HUES6 (cell line): ENCODE measurements at regions not wholly inside any gene's neighbourhood (a gene's known extent, or its start where the extent isn't known, plus 50 kb on each side); places are given as distances from the start of the nearest gene placed in this dataset.

Experiments
- H3K27ac ChIP-seq: 2 replicates; pipeline ENCODE4 v1.7.0; 2013; ENCODE audit warnings: low read depth, mild to moderate bottlenecking, low read length, inconsistent platforms
- H3K27me3 ChIP-seq: 2 replicates; pipeline ENCODE4 v1.6.1; 2013; ENCODE audit warnings: low read length; ENCODE audit not compliant: control insufficient read depth, insufficient read depth
- H3K36me3 ChIP-seq: 2 replicates; pipeline ENCODE4 v1.6.1; 2013; ENCODE audit warnings: low read length; ENCODE audit not compliant: control insufficient read depth, insufficient read depth
- H3K4me1 ChIP-seq: 2 replicates; pipeline ENCODE4 v1.6.1; 2013; ENCODE audit warnings: low read length; ENCODE audit not compliant: control insufficient read depth, insufficient read depth
- H3K4me3 ChIP-seq: 2 replicates; pipeline ENCODE4 v1.5.1; 2013; ENCODE audit warnings: low read depth, low read length
- H3K9ac ChIP-seq: one replicate; pipeline ENCODE4 v1.6.1; 2013; ENCODE audit warnings: mild to moderate bottlenecking, low read length
- H3K9me3 ChIP-seq: 2 replicates; pipeline ENCODE4 v1.6.1; 2013; ENCODE audit warnings: low read depth, low read length; ENCODE audit not compliant: control insufficient read depth, insufficient read depth

DNA sequence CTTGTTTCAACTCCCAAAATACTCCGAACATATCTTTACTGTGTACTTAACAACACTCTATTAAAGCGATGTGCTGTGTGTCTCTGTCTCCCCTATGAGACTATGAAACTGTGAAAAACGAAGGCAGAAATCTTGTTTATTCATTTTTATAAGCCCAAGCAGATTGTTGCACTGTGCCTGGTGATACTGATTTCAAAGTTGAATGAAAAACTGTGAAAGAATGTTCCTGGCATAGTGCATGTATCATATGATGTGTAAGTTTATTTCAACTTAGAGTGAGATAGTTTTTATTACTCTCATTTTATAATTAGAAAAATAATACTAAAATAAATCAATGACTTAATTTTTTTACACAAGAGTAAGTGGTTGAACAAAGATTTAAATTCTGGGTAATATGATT lies 471.9 kb upstream of the PCDH15 start:
- H3K4me3 ChIP-seq = no peak overlapping the region
- H3K4me1 ChIP-seq = no peaks in the 10 kb centered on the region
- no peak overlapping the region for H3K27ac ChIP-seq
- H3K27me3 ChIP-seq = no peaks in the 10 kb centered on the region
- H3K9me3 ChIP-seq = no peaks in the 10 kb centered on the region
- no peaks in the 10 kb centered on the region for H3K36me3 ChIP-seq
- no peak overlapping the region for H3K9ac ChIP-seq

DNA sequence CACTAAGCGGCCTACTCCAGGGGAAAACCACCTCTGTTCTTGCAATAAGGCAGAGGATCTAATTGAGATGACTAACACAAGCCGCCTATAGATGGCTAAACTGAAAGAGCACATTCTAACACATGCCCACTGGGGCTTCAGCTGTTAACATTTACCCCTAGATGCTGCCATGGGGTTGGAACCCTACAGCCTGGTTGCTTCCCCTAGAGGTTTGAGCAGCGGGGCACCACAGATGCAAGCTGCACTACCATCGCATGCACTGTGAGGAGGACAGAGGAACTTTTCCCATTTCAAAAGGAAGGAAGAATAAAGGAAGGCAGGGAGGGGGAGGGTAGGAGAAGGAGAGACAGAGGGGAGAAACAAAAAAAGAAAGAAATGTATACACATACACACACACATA lies 465.8 kb upstream of the PCDH15 start:
- Histone ChIP-seq H3K9ac (no peak overlapping the region), H3K27ac (no peak overlapping the region), H3K36me3 (no peaks in the 10 kb centered on the region), H3K9me3 (no peaks in the 10 kb centered on the region), H3K27me3 (no peaks in the 10 kb centered on the region), H3K4me3 (no peak overlapping the region), H3K4me1 (peaks cover 9% of the 10 kb centered on the region; the same call in 1 of the 2 replicates)

DNA sequence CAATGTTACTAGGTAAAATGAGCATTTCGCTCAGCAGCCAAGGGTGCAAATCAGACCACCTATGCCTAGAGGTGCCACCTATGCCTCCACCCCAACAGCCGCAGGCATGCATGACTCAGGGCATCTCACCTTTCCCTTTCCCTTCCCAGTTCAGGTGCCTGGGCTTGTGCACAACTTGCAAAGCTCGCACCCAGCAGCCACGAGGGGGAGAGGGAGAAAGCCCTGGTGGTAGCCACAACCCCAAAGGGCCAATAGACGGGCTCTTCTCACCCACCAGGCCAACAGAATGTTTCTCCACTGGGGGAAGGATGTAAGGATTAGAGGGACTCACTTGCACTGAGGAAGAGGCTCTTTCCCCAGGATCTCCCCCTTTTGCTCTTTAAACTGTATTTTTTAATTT lies 462.3 kb upstream of the PCDH15 start:
- H3K4me1 ChIP-seq = peaks cover 20% of the 10 kb centered on the region; the same call in 1 of the 2 replicates
- no peaks in the 10 kb centered on the region for H3K9me3 ChIP-seq
- no peak overlapping the region for H3K9ac ChIP-seq
- H3K4me3 ChIP-seq = no peak overlapping the region
- H3K27ac ChIP-seq = no peak overlapping the region
- H3K36me3 ChIP-seq = no peaks in the 10 kb centered on the region
- H3K27me3 ChIP-seq = no peaks in the 10 kb centered on the region

DNA sequence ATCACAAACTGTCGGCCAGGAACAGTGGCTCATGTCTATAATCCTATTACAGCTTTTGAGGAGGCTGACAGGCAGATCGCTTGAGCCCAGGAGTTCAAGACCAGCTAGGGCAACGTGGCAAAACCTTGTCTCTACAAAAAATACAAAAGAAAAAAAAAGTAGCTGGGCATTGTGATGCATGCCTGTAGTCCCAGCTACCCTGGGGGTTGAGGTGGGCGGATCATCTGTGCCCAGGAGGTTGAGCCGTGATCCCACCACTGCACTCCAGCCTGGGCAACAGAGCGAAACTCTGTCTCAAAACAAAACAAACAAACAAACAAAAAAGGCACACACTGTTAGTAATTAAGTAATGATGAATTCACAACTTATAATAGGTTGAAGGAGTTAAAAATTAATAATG lies 441.5 kb upstream of the PCDH15 start:
- no peak overlapping the region for H3K4me3 ChIP-seq
- H3K9me3 ChIP-seq = no peaks in the 10 kb centered on the region
- H3K27me3 ChIP-seq = no peaks in the 10 kb centered on the region
- no peak overlapping the region for H3K27ac ChIP-seq
- peaks cover 6% of the 10 kb centered on the region; the same call in 1 of the 2 replicates for H3K4me1 ChIP-seq
- H3K36me3 ChIP-seq = no peaks in the 10 kb centered on the region
- H3K9ac ChIP-seq = no peak overlapping the region

DNA sequence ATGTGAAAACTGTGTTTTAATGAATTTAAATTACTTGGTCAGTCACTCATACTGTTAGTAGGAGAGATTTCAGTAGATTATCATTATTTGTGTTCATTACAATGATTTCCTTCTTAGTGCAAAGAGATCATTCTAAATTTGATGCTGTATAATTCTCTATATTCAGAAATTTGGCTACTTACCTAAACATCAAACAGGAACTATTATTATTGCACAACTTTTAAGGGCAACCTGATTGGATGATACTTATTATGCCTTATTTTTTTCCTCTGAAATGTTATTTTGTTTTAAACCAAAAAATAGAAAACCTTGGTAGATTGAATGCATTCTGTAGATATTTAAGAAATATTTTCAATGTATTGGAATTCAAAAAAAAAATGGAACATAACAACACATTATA lies 436.4 kb upstream of the PCDH15 start:
- H3K27me3 ChIP-seq = no peaks in the 10 kb centered on the region
- no peak overlapping the region for H3K4me3 ChIP-seq
- H3K9ac ChIP-seq = no peak overlapping the region
- no peaks in the 10 kb centered on the region for H3K9me3 ChIP-seq
- no peak overlapping the region for H3K27ac ChIP-seq
- peaks cover 6% of the 10 kb centered on the region; the same call in 1 of the 2 replicates for H3K4me1 ChIP-seq
- H3K36me3 ChIP-seq = no peaks in the 10 kb centered on the region

DNA sequence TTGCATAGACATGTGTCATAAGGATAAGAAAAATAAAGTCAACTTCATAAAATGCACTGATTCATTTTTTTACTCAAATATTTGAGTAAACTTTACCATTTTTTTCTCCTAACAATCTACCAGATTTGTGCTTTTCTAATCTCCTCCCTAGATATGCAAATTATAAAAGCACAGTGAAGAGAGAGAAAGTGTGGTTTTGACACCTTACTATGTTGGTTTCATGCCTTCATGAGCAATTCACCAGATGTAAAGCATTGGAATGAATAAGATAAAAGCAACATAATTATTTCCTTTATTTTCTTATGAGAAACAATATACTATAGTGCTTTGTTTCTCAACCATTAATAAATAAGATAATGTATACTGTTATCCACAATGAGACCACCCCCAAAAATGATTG lies 432.5 kb upstream of the PCDH15 start:
- H3K27ac ChIP-seq = no peak overlapping the region
- H3K36me3 ChIP-seq = no peaks in the 10 kb centered on the region
- no peak overlapping the region for H3K4me3 ChIP-seq
- no peaks in the 10 kb centered on the region for H3K27me3 ChIP-seq
- no peaks in the 10 kb centered on the region for H3K9me3 ChIP-seq
- no peaks in the 10 kb centered on the region for H3K4me1 ChIP-seq
- H3K9ac ChIP-seq = no peak overlapping the region

DNA sequence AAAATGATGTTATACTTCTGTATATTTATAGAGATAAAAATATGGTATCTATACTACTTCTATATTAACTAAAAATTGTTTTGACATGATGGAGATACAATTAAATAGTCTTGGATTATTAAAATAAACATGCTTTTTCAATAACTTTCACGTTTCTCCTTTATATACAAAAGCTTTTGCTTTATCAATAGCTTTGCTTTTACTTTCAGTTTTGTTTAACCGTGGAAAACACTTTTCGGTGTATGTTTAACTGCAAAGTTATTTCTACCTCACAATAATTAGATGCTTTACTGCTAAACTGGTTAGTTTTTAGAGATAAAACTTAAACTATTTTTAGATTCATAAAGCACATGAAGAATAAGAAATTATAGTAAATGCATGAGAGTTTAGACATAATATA lies 432.1 kb upstream of the PCDH15 start:
- no peak overlapping the region for H3K9ac ChIP-seq
- no peaks in the 10 kb centered on the region for H3K4me1 ChIP-seq
- H3K9me3 ChIP-seq = no peaks in the 10 kb centered on the region
- H3K27ac ChIP-seq = no peak overlapping the region
- no peaks in the 10 kb centered on the region for H3K27me3 ChIP-seq
- no peak overlapping the region for H3K4me3 ChIP-seq
- H3K36me3 ChIP-seq = no peaks in the 10 kb centered on the region

DNA sequence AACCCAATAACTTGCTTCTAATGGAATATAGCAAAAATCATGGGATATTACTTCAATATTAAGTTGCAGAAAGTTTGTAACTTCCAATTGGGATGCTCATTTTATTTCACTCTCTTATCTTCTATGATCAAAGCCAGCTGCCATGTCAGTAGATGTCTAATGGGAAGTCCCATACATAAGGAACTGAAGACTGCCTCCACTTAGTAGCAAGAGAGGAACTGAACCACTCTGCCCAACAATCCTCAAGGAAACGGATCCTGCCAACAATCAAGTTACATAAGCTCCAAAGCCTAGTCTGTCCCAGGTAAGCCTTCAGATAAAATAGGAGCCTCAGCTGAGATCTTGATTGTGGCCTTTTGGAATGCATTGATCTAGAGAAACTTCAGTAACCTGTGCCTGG lies 431.5 kb upstream of the PCDH15 start:
- H3K9me3 ChIP-seq = no peaks in the 10 kb centered on the region
- no peak overlapping the region for H3K27ac ChIP-seq
- no peak overlapping the region for H3K4me3 ChIP-seq
- no peaks in the 10 kb centered on the region for H3K27me3 ChIP-seq
- no peaks in the 10 kb centered on the region for H3K36me3 ChIP-seq
- no peaks in the 10 kb centered on the region for H3K4me1 ChIP-seq
- H3K9ac ChIP-seq = no peak overlapping the region

DNA sequence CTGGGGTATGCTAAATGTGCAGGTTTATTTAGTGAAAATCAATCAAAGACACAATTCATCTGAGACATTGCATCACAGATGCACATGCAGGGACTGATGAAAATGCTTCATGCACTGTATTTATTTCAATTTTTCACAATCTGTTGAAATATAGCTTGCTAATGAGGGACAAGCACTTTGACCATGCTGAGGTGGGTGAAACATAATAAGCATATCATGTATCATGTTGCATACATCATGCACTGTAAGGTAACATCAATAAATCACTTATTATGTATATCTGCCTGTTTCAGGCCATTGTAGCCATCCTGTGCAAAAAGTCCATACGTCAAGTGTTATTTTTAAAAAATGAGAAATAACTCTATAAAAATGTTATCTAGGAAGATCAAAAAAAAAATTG lies 426.9 kb upstream of the PCDH15 start:
- Histone ChIP-seq H3K27me3 (no peaks in the 10 kb centered on the region), H3K9me3 (no peaks in the 10 kb centered on the region), H3K27ac (no peak overlapping the region), H3K36me3 (no peaks in the 10 kb centered on the region), H3K9ac (no peak overlapping the region), H3K4me1 (no peaks in the 10 kb centered on the region), H3K4me3 (no peak overlapping the region)

DNA sequence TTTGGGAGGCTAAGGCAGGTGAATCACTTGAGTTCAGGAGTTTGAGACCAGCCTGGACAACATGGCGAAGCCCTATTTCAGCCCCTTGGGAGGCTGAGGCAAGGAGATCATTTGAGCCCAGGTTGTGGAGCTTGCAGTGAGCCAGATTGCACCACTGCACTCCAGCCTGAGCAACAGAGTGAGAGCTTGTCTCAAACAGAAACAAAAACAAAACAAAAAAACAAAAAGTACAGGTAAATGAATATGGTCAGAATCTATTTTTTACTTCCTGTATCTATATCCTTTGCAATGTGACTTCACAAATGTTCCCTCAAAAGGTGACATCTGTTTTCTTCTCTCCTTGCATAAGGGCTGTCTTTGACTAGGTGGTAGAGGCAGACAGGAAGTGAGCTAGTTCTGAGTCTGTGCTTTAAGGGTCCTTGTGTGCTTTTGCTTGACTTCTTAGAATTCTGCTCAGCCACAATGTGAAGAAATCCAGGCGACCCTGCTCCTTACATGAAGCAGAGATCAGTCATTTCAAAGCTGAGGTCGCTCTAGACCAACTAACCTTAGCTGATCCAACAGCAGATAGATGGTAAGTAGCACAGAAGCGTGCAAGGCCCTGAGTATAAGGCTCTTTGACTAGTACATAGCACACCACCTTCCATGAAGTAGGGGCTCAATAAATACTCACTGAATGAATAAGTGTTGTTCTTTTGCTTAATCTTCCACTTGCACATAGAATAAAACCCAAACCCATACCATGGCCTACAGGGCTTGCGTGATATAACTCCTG lies 423.2 kb upstream of the PCDH15 start:
- Histone ChIP-seq H3K9me3 (no peaks in the 10 kb centered on the region), H3K4me1 (no peaks in the 10 kb centered on the region), H3K4me3 (no peak overlapping the region), H3K27ac (no peak overlapping the region), H3K27me3 (no peaks in the 10 kb centered on the region), H3K9ac (no peak overlapping the region), H3K36me3 (no peaks in the 10 kb centered on the region)

DNA sequence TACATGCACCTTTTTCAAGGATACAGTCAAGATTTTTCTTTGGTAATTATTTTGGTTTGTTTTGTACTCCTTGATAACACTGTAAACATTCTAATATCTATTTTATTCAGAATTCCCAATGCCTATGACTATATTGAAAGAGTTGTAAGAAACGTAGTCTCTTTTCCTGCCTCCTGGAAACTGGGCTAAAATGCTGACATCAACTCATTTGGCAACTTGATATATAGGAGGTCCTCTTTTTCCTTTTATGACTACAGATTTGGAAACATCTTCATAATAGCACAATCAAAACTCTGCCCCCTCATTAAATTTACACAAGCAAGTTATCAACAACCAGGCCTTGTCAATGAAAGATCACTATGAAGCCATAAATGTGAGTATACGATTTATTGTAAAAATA lies 422.3 kb upstream of the PCDH15 start:
- H3K27me3 ChIP-seq = no peaks in the 10 kb centered on the region
- no peaks in the 10 kb centered on the region for H3K9me3 ChIP-seq
- H3K36me3 ChIP-seq = no peaks in the 10 kb centered on the region
- no peak overlapping the region for H3K4me3 ChIP-seq
- no peak overlapping the region for H3K27ac ChIP-seq
- no peak overlapping the region for H3K9ac ChIP-seq
- H3K4me1 ChIP-seq = no peaks in the 10 kb centered on the region
